Inflammatory macrophage treated with lipopolysaccharide for 1 hour (primary cell): ENCODE measurements at regions not wholly inside any gene's neighbourhood (a gene's known extent, or its start where the extent isn't known, plus 50 kb on each side); places are given as distances from the start of the nearest gene placed in this dataset.
"Not testable (repeated sequence)": the region's sequence is repeated elsewhere in the genome, so short reads cannot be mapped to it uniquely, and the experiment has no call there.

Experiments used
- DNase-seq, 2 donors: peaks; one replicate each; pipeline ENCODE4 v3.0.0-alpha.2; 2020 to 2022

- DNase-seq: no peak
Measured at GRCh38 chr1:213744780-213745179, 243.0 kb upstream of the PROX1 start.

- no peak for DNase-seq
Measured at GRCh38 chr1:213745451-213745850, 242.3 kb upstream of the PROX1 start.

GRCh38 chr1:213749558-213749957, 238.2 kb upstream of the PROX1 start:
- DNase-seq: no peak

- no peak for DNase-seq
Measured at GRCh38 chr1:213750231-213751063, 237.3 kb upstream of the PROX1 start.

GRCh38 chr1:213751064-213751397, 236.7 kb upstream of the PROX1 start:
- DNase-seq: no peak

- DNase-seq: no peak
Measured at GRCh38 chr1:213759359-213760181, 228.2 kb upstream of the PROX1 start.

GRCh38 chr1:213761845-213762407, 225.8 kb upstream of the PROX1 start:
- DNase-seq: no peak

GRCh38 chr1:213767683-213768082, 220.1 kb upstream of the PROX1 start:
- no peak for DNase-seq

GRCh38 chr1:213772128-213773063, 215.4 kb upstream of the PROX1 start:
- no peak for DNase-seq

GRCh38 chr1:213773975-213774374, 213.8 kb upstream of the PROX1 start:
- DNase-seq: no peak

GRCh38 chr1:213776969-213777368, 210.8 kb upstream of the PROX1 start:
- no peak for DNase-seq

GRCh38 chr1:213779228-213779627, 208.5 kb upstream of the PROX1 start:
- DNase-seq: no peak

- DNase-seq: no peak
Measured at GRCh38 chr1:213782941-213783672, 204.7 kb upstream of the PROX1 start.

GRCh38 chr1:213783893-213784292, 203.9 kb upstream of the PROX1 start:
- no peak for DNase-seq

- no peak for DNase-seq
Measured at GRCh38 chr1:213786683-213787082, 201.1 kb upstream of the PROX1 start.

GRCh38 chr1:213790565-213790964, 197.2 kb upstream of the PROX1 start:
- no peak for DNase-seq

GRCh38 chr1:213793482-213794067, 194.2 kb upstream of the PROX1 start:
- no peak for DNase-seq

- no peak for DNase-seq
Measured at GRCh38 chr1:213796525-213796924, 191.2 kb upstream of the PROX1 start.

GRCh38 chr1:213808288-213808687, 179.5 kb upstream of the PROX1 start:
- not testable (repeated sequence) for DNase-seq

GRCh38 chr1:213817156-213817555, 170.6 kb upstream of the PROX1 start:
- no peak for DNase-seq

- no peak for DNase-seq
Measured at GRCh38 chr1:213820362-213821149, 167.2 kb upstream of the PROX1 start.
